Psoas muscle (tissue), 7 donors: ENCODE measurements at regions not wholly inside any gene's neighbourhood (a gene's known extent, or its start where the extent isn't known, plus 50 kb on each side); places are given as distances from the start of the nearest gene placed in this dataset.

Source experiments
- ATAC-seq, 4 donors: fragments of 200-7000 bp; cut with Tn5 transposase; one replicate each; pipeline ENCODE4 v1.9.1; 2020; ENCODE audit warnings: moderate library complexity in 3 of 4, mild to moderate bottlenecking in 2 of 4
- DNase-seq, 2 donors: peaks; one replicate each; pipeline ENCODE4 v3.0.0-alpha.2; 2020
- H3K27ac ChIP-seq: fragments of 200-600 bp; one replicate; pipeline ENCODE4 v1.8.0; 2022
- H3K27me3 ChIP-seq, 3 donors: fragments of 200-600 bp in 1 of 3; one replicate each; pipeline versions ENCODE4 v1.6.1 to v1.8.0; 2013 to 2022; ENCODE audit warnings: low read length in 2 of 3, mild to moderate bottlenecking in 2 of 3, moderate library complexity in 1 of 3; ENCODE audit not compliant: insufficient read depth in 3 of 3
- H3K36me3 ChIP-seq, 2 donors: fragments of 200-600 bp in 1 of 2; one replicate each; pipeline versions ENCODE4 v1.6.1 to v1.8.0; 2013 to 2022; ENCODE audit warnings: low read depth in 1 of 2, mild to moderate bottlenecking in 1 of 2, moderate library complexity in 1 of 2; ENCODE audit not compliant: insufficient read depth in 1 of 2
- H3K4me1 ChIP-seq: fragments of 200-600 bp; one replicate; pipeline ENCODE4 v1.8.0; 2022
- H3K4me3 ChIP-seq: fragments of 200-600 bp; one replicate; pipeline ENCODE4 v1.8.0; 2022; ENCODE audit warnings: mild to moderate bottlenecking
- H3K9me3 ChIP-seq: fragments of 200-600 bp; one replicate; pipeline ENCODE4 v1.8.0; 2022
- WGBS, 3 donors: extraction: QIAGEN DNeasy Blood & Tissue Kit; methylation state at CpG; one replicate each; pipeline versions ENCODE4 v1.1.6 to v1.1.7; 2013; 5-methylcytosine and 5-hydroxymethylcytosine counted together
- intact Hi-C, 2 donors: fragments of 100-400 bp; cut with DNase I; formaldehyde crosslinking; loops; one replicate each; pipeline versions ENCODE4 v1.11.0 to v1.14.2; 2022
- TF ChIP-seq, protein P1 (sequence below): fragments of 200-600 bp; IDR thresholded peaks from one replicate; pipeline ENCODE4 v1.8.0; 2022; ENCODE audit warnings: antibody characterized with exemption
- donor health status: healthy with polysubstance abuse.
- donor health status: DM: no; HTN: no; CAD: no; lungs with moderate emphysema.
- donor health status: Bipolar disorder and iron deficiency.
- donor health status: healthy.
- donor health status: DM: yes; HTN: yes; CAD: no.
- donor health status: DM: no; HTN: no; CAD: no.
- donor health status: DM: yes; HTN: yes; CAD: no.

DNA sequence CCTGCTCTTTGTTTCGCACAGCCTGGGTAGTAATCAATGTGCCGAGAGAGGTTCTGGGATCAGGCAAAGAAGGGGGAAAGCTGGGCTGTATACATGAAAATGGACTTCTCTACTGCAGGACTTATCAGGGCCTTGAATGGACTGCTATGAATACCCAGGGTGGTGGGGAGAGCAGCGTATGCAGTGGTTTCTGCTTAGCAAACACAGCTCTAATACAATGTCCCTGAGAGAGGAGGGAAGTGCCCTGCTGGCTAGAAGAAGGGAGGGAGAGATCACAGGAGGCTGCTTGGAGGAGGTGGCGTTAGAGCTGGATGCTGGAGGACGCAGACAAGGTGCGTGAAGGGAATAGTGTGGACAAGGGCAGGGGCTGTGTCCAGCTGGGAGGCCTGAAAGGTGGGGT lies 116.1 kb downstream of the PTPRS start:
- WGBS, 3 donors: 93 to 96% (median 95%) methylated on average over 6 of the region's 6 CpGs
- no peak for ATAC-seq
- no peak for DNase-seq
- H3K9me3 ChIP-seq: no peaks in the 10 kb centered on the region
- no peaks in the 10 kb centered on the region for H3K4me1 ChIP-seq
- no peak overlapping the region for H3K27ac ChIP-seq
- H3K4me3 ChIP-seq: no peak overlapping the region
- TF ChIP-seq, protein P1, sequence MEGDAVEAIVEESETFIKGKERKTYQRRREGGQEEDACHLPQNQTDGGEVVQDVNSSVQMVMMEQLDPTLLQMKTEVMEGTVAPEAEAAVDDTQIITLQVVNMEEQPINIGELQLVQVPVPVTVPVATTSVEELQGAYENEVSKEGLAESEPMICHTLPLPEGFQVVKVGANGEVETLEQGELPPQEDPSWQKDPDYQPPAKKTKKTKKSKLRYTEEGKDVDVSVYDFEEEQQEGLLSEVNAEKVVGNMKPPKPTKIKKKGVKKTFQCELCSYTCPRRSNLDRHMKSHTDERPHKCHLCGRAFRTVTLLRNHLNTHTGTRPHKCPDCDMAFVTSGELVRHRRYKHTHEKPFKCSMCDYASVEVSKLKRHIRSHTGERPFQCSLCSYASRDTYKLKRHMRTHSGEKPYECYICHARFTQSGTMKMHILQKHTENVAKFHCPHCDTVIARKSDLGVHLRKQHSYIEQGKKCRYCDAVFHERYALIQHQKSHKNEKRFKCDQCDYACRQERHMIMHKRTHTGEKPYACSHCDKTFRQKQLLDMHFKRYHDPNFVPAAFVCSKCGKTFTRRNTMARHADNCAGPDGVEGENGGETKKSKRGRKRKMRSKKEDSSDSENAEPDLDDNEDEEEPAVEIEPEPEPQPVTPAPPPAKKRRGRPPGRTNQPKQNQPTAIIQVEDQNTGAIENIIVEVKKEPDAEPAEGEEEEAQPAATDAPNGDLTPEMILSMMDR: no peak
- no peaks in the 10 kb centered on the region for H3K27me3 ChIP-seq
- intact Hi-C loops: no loop called here
- peaks cover 0 to 31% of the 10 kb centered on the region in 2 donors for H3K36me3 ChIP-seq

DNA sequence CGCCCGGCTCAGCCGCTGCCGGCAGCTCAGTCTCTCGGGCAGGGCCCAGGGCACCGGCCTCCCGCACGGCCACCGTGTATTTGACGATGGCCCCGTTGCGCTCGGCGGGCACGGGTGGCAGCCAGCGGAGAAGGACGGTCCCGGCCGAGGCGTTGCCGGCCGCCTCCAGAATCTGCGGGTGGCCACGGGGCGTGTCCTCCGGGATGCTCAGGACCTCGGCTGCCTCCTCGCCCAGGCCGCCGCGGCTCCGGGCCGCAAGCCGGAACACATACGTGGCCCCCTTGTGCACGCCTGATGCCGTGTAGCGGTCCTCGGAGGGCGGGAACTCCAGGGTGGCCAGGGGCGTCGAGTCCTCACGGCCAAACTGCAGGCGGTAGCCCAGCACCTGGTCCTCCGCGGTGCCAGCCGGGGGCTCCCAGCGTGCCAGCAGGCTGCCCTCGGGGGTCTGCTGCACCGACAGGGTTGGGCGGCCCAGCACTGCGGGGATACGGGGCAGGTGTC lies 117.7 kb downstream of the PTPRS start:
- Histone ChIP-seq H3K27me3 (no peaks in the 10 kb centered on the region), H3K4me1 (no peaks in the 10 kb centered on the region), H3K27ac (no peak overlapping the region), H3K4me3 (no peak overlapping the region), H3K36me3 (peaks cover 0 to 47% of the 10 kb centered on the region in 2 donors), H3K9me3 (no peaks in the 10 kb centered on the region)
- no peak for ATAC-seq
- intact Hi-C loops: no loop called here
- TF ChIP-seq, protein P1: no peak
- 95 to 96% (median 96%) methylated on average over 53 of the region's 53 CpGs for WGBS, 3 donors
- no peak for DNase-seq

DNA sequence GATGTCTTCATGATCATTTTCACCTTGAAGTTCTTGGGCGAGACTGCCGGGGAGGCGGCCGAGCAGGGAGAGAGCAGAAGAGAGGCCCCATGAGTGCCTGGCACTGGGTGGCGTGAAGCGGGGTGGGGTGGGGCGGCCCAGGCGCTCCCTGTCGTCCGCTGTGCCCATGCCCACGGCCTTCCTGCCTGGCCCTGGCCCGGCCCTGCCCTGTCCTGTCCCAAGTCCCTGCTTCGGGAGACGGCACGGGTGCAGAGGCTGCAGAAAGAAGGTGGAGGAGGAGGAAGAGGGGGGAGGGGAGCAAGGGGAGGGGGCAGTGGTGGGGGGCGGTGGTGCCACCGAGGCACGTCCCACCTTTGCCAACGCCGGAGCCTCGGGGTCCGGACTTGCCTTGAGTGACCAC lies 118.4 kb downstream of the PTPRS start:
- ATAC-seq: no peak
- H3K9me3 ChIP-seq: no peaks in the 10 kb centered on the region
- H3K4me3 ChIP-seq: no peak overlapping the region
- no peak overlapping the region for H3K27ac ChIP-seq
- peaks cover 0 to 52% of the 10 kb centered on the region in 2 donors for H3K36me3 ChIP-seq
- WGBS, 3 donors: 93 to 96% (median 95%) methylated on average over 17 to 22 of the region's 22 CpGs
- TF ChIP-seq, protein P1: no peak
- intact Hi-C loops: no loop called here
- no peaks in the 10 kb centered on the region for H3K4me1 ChIP-seq
- no peak for DNase-seq
- no peaks in the 10 kb centered on the region for H3K27me3 ChIP-seq

DNA sequence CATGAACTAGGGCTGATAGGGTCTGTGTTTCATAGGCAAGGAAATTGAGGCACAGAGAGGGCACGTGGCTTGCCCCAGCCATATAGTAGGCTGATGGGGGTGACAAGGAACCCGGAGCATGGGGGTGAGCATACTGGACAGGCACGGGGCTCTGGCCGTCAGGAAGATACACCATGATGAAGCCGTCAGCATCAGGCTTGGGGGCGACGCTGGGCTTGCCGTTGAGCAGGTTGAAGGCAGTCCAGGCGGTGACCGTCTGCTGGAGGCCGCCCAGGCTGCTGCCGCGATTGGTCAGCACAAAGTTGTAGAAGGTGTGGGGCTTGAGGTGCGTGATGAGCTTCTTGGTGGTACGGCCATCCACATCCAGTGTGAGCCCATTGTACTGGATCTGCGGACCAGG lies 119.7 kb downstream of the PTPRS start:
- Histone ChIP-seq H3K4me3 (no peak overlapping the region), H3K36me3 (peaks cover 0 to 64% of the 10 kb centered on the region in 2 donors), H3K27me3 (no peaks in the 10 kb centered on the region), H3K9me3 (no peaks in the 10 kb centered on the region), H3K27ac (no peak overlapping the region), H3K4me1 (no peaks in the 10 kb centered on the region)
- no peak for ATAC-seq
- 96 to 98% (median 98%) methylated on average over 16 of the region's 16 CpGs for WGBS, 3 donors
- intact Hi-C loops: no loop called here
- TF ChIP-seq, protein P1: no peak
- DNase-seq: no peak

DNA sequence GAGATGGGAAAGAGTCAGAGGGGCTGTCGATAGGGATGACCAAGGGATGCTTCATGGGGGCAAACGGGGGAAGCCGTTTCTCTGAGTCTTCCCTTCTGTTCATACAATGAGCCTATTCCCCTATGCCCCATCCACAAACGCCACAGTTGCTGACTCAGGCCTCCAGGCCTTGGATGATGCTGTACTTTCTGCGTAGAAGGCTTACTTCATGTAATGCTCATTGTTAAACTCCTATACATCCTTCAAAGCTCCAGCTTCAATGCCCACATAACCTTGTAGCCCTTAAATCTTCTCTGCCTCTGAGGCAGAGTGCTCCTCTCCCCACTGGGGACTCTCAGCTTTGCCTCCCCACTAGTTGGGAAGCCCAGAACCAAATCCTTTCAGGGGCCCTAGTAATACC lies 120.3 kb downstream of the PTPRS start:
- peaks cover 0 to 69% of the 10 kb centered on the region in 2 donors for H3K36me3 ChIP-seq
- DNase-seq (no peak), ATAC-seq (no peak)

More for the DNA sequence above, 120.3 kb downstream of the PTPRS start:
- WGBS, 3 donors: 84 to 98% (median 96%) methylated on average over 5 of the region's 5 CpGs
- Histone ChIP-seq H3K9me3 (no peaks in the 10 kb centered on the region), H3K4me3 (no peak overlapping the region), H3K27me3 (no peaks in the 10 kb centered on the region), H3K27ac (no peak overlapping the region), H3K4me1 (no peaks in the 10 kb centered on the region)
- TF ChIP-seq, protein P1: no peak
- intact Hi-C loops: no loop called here
